ENCODE measurements at regions not wholly inside any gene's neighbourhood (a gene's known extent, or its start where the extent isn't known, plus 50 kb on each side); places are given as distances from the start of the nearest gene placed in this dataset.
"Not testable (repeated sequence)": the region's sequence is repeated elsewhere in the genome, so short reads cannot be mapped to it uniquely, and the experiment has no call there.

- DNase-seq (ENCODE audit: extremely low spot score, insufficient read length, low read depth) (no peak), FAIRE-seq (no peak)
Observed at GRCh38 chr3:158882445-158882844, 80.6 kb downstream of the MFSD1 start.

- FAIRE-seq: no peak
- DNase-seq (ENCODE audit: extremely low spot score, insufficient read length, low read depth): no peak
Observed at GRCh38 chr3:158896729-158897128, 94.9 kb downstream of the MFSD1 start.

- DNase-seq (ENCODE audit: extremely low spot score, insufficient read length, low read depth) (no peak), FAIRE-seq (no peak)
Observed at GRCh38 chr3:158906749-158907148, 104.9 kb downstream of the MFSD1 start.

GRCh38 chr3:158908187-158908734, 106.4 kb downstream of the MFSD1 start:
- FAIRE-seq (no peak), DNase-seq (ENCODE audit: extremely low spot score, insufficient read length, low read depth) (no peak)

DNA sequence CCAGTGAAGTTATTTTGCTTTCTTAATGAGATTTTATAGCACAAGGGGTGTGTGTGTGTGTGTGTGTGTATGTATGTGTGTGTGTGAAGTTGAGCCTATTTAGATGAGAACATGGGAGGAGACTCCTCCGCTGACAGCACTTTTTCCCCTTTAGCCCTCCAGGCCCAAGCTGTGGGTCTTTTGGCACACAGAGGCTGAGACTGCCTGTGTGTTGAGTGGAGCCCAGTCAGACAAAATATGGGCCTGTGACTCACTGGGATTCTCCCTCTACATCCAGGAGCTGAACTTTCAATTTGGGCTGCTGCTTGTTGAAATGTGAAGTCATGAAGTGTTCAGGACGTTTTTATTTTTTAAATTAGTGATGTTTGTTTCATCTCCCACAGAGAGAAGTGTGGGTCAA, 108.0 kb downstream of the MFSD1 start:
- FAIRE-seq (no peak), DNase-seq (ENCODE audit: extremely low spot score, insufficient read length, low read depth) (no peak)

DNA sequence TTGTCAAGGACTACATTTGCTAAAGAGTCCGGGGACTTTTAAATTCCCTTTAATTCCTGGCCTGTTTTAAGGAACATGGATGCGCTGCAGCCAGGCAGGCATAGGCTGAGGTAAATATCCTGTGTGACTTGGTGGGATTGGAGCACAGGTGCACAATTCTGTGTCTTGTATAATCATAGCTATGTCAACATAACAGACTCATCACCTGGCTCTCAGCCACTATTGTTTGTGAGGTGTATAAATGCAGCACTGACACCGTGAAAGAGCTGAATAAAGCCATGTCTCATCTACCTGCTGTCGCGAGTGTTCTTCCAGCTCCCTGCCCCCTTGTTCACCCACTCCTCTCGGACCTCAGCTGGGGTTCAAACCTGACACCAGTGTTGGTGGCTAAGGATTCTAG, 109.7 kb downstream of the MFSD1 start:
- FAIRE-seq (no peak), DNase-seq (ENCODE audit: extremely low spot score, insufficient read length, low read depth) (no peak)

DNA sequence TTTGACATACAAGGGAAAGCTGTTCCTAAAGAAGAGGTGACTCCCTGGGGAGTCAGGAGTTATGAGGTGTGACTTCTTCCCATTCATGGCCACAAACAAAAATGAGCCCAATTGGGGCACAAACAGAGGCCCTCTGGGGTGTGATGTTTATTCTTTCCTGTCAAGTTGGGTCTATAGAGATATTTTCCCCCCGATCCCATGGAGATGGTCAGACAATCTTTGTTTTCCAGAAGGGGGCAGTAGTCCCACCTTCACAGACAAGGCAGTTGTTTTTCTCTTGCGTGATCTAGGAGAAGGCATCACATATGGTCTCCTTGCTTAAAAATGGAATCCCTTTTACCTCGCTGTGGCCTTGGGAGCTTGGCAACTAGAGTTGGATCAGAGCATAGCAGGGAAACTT, 110.3 kb downstream of the MFSD1 start:
- DNase-seq (ENCODE audit: extremely low spot score, insufficient read length, low read depth) (no peak), FAIRE-seq (no peak)

DNA sequence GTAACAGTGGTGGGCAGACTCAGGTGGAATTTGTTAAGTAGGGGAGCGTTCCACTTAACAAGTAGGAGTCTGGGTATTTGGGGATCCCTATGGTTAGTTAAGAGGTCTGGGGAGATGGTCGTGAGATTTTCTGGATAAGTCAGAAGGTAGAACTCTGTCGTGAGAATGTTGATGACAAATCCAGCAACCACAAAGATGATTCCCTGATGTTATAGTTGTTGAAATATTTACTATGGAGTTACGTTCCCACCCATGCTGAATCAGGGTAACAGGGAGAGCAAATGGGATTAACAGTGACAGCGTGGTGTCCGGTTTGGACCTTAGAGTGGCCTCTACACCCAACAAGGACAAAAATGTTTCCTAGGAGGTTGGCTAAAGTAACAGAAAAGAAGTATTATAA, 110.8 kb downstream of the MFSD1 start:
- FAIRE-seq: no peak
- DNase-seq (ENCODE audit: extremely low spot score, insufficient read length, low read depth): no peak

GRCh38 chr3:158916111-158916510, 114.3 kb downstream of the MFSD1 start:
- DNase-seq (ENCODE audit: extremely low spot score, insufficient read length, low read depth) (no peak), FAIRE-seq (no peak)

DNA sequence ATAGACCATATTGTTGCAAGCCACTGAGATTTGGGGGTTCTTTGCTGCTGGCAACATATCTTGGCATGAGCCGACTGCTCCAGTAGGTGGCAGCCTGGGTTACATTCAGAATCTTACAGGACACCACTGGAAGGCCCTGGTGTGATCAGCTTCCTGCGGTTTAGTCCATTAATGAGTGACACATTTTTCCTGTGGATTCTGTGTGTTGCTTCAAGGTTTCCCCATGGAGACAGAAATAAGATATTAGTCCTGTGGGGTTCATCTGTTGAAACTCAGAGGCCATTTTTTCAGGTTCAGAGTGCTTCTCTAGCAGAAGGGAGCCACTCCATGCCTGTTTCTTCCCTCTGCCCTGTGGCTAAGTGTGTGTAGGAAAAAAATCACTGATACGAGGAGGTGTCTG, 116.2 kb downstream of the MFSD1 start:
- peak; percentile 2 for DNase-seq (ENCODE audit: extremely low spot score, insufficient read length, low read depth)
- peak; percentile 50 for FAIRE-seq

DNA sequence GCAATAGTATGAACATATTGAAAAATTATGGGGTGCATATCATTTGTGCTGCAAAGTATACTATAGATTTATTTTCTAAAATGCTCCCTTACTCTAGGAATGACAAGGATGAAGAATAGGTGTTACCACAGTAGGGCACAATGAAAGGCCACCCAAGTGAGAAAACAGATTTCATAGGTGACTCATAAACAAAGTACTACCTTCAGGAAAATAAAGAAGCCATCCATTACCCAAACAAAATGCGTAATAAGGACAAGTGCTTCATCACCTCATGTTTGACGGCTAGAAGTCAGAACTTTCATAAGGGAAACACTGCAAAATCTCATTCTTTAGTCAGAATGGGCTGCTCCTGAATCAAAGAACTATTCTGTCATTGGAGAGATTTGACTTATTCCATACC, 116.6 kb downstream of the MFSD1 start:
- no peak for FAIRE-seq
- DNase-seq (ENCODE audit: extremely low spot score, insufficient read length, low read depth): no peak

DNA sequence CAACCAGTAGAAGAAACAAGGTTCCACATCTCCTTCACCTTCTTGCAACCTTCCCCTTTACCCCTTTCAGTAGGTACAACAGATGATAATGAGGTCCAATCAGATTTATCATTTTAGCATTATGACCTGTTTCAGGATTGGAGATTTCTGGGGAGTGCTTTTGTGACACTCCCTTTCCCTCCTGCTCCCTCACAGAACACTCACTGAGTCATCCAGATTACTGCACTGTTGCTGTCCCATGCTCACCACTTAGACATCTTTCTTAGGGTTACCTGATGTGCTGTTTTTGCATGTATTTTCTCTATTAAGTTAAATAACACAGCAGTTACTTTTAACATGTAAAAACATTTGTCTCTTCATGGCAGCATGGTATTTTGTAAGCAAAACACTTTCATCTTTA, 118.5 kb downstream of the MFSD1 start:
- FAIRE-seq (no peak), DNase-seq (ENCODE audit: extremely low spot score, insufficient read length, low read depth) (no peak)

GRCh38 chr3:158925021-158925420, 123.2 kb downstream of the MFSD1 start:
- no peak for FAIRE-seq

DNA sequence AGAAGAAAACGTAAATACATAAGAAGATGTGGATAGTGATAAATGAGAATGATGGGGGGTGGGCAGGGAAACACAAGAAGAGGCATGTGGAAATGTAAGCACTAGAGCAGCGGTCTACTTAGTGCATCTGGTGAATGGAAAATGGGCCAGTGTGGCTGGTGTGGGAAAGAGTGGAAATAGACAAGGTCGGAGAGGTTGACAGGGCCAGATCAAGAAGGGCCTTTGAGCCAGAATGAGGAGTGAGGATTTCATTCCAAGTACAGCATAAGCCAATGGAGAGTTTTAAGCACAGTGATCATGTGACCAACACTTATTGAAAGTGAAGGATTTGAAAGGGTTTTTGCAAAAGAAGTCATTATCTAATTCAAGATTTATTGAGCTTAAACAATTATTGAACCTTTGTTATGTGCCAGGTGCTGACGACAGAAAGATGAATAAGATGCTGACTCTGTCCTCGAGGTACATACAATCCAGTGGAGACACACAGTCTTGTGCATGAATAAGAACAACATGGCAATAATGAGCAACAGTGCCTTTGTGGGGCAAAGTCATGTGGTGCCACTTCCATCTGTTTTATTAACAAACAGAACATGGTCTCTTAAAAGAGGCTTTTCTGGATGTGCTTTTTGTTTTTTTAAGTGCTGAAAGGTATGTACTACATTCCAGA, 124.1 kb downstream of the MFSD1 start:
- DNase-seq (ENCODE audit: extremely low spot score, insufficient read length, low read depth): no peak
- no peak for FAIRE-seq

More at GRCh38 chr3:158925021-158925420, 123.2 kb downstream of the MFSD1 start:
- no peak for DNase-seq (ENCODE audit: extremely low spot score, insufficient read length, low read depth)

GRCh38 chr3:158935846-158936245, 134.0 kb downstream of the MFSD1 start:
- FAIRE-seq (no peak), DNase-seq (ENCODE audit: extremely low spot score, insufficient read length, low read depth) (no peak)

DNA sequence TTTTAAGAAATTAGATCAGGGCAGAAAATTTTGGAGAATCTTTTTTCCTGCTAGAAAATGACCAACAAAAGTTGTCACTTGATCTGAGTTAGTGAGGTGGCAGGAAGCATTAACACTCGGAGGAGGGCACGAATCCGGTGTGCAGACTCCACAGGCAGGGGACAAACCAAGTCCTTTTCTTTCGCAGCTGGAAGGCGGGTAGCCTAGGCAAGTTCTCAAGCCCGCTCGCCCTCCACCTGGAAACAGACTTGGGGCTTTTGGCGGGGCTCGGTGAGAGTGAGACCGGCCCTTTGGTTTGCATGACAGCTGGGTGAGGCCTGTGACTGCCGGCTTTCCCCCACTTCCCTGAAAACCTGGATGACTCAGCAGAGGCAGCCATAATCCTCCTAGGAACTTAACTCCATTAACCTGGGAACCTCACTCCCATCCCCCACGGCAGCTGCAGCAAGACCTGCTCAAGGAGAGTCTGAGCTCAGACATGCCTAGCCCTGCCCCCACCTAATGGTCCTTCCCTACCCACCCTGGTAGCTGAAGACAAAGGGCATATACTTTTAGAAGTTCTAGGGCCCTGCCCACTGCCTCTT, 134.8 kb downstream of the MFSD1 start:
- DNase-seq (ENCODE audit: extremely low spot score, insufficient read length, low read depth): no peak
- no peak for FAIRE-seq

GRCh38 chr3:158950178-158950901, 148.5 kb downstream of the MFSD1 start:
- DNase-seq (ENCODE audit: extremely low spot score, insufficient read length, low read depth): no peak
- no peak for FAIRE-seq

GRCh38 chr3:158953131-158953530, 151.3 kb downstream of the MFSD1 start:
- DNase-seq (ENCODE audit: extremely low spot score, insufficient read length, low read depth) (no peak), FAIRE-seq (no peak)

- FAIRE-seq: no peak
- DNase-seq (ENCODE audit: extremely low spot score, insufficient read length, low read depth): no peak
Observed at GRCh38 chr3:158954420-158954819, 152.6 kb downstream of the MFSD1 start.

GRCh38 chr3:158957777-158958176, 155.9 kb downstream of the MFSD1 start:
- FAIRE-seq; DNase-seq (ENCODE audit: extremely low spot score, insufficient read length, low read depth): not testable (repeated sequence)

GRCh38 chr3:158958873-158959272, 157.0 kb downstream of the MFSD1 start:
- FAIRE-seq: no peak
- DNase-seq (ENCODE audit: extremely low spot score, insufficient read length, low read depth): no peak
